Natural killer cell (primary cell): ENCODE measurements at regions not wholly inside any gene's neighbourhood (a gene's known extent, or its start where the extent isn't known, plus 50 kb on each side); places are given as distances from the start of the nearest gene placed in this dataset.

Experiments
- ATAC-seq, 3 donors: fragments of 150-1000 bp in 2 of 3; fragments of 200-7000 bp in 1 of 3; cut with Tn5 transposase; 1 replicate in 1 of 3; 2 replicates in 2 of 3; pipeline ENCODE4 v1.10.0; 2021; ENCODE audit warnings: mild to moderate bottlenecking in 2 of 3, moderate library complexity in 2 of 3
- DNase-seq, 2 donors: peaks; one replicate each; pipeline versions ENCODE4 v3.0.0 to v3.0.0-alpha.2; 2013 to 2021; ENCODE audit warnings: mixed read lengths in 1 of 2
- H3K27ac ChIP-seq: one replicate; pipeline ENCODE4 v1.5.1; 2013; ENCODE audit warnings: mild to moderate bottlenecking, low read length
- H3K27me3 ChIP-seq: one replicate; pipeline ENCODE4 v1.6.1; 2013; ENCODE audit warnings: low read length; ENCODE audit not compliant: control insufficient read depth, insufficient read depth
- H3K36me3 ChIP-seq: one replicate; pipeline ENCODE4 v1.6.1; 2013; ENCODE audit warnings: low read length; ENCODE audit not compliant: control insufficient read depth, insufficient read depth
- H3K4me1 ChIP-seq: one replicate; pipeline ENCODE4 v1.6.1; 2013; ENCODE audit warnings: low read length; ENCODE audit not compliant: control insufficient read depth, insufficient read depth
- H3K4me3 ChIP-seq: one replicate; pipeline ENCODE4 v1.5.1; 2013; ENCODE audit warnings: low read length
- H3K9me3 ChIP-seq: one replicate; pipeline ENCODE4 v1.6.1; 2013; ENCODE audit warnings: low read length; ENCODE audit not compliant: control insufficient read depth, insufficient read depth
- H3K27ac Mint-ChIP-seq, 2 donors: one replicate each; pipeline ENCODE4 v1.8.0; 2022; ENCODE audit warnings: mild to moderate bottlenecking in 2 of 2, mixed read lengths in 2 of 2, moderate library complexity in 1 of 2
- H3K27me3 Mint-ChIP-seq, 2 donors: one replicate each; pipeline ENCODE4 v1.8.0; 2022; ENCODE audit warnings: low read depth in 2 of 2, mixed read lengths in 2 of 2
- H3K36me3 Mint-ChIP-seq: one replicate; pipeline ENCODE4 v1.8.0; 2022; ENCODE audit warnings: mixed read lengths
- H3K4me1 Mint-ChIP-seq, 2 donors: one replicate each; pipeline ENCODE4 v1.8.0; 2022; ENCODE audit warnings: mixed read lengths in 2 of 2
- H3K4me3 Mint-ChIP-seq: one replicate; pipeline ENCODE4 v1.8.0; 2022; ENCODE audit warnings: mild to moderate bottlenecking, moderate library complexity, mixed read lengths
- H3K9me3 Mint-ChIP-seq, 2 donors: one replicate each; pipeline ENCODE4 v1.8.0; 2022; ENCODE audit warnings: mixed read lengths in 2 of 2
- CTCF ChIP-seq: fragments of 200-600 bp; IDR thresholded peaks from one replicate; pipeline ENCODE4 v1.8.0; 2022; ENCODE audit warnings: antibody characterized with exemption
- WGBS: methylation state at CpG from one replicate; pipeline ENCODE4 v1.1.7; 2013; ENCODE audit warnings: missing lambda C conversion rate; ENCODE audit not compliant: insufficient coverage; 5-methylcytosine and 5-hydroxymethylcytosine counted together
- intact Hi-C: fragments of 100-400 bp; cut with micrococcal nuclease; formaldehyde crosslinking; loops from one replicate; pipeline ENCODE4 v1.14.2; 2022

- WGBS: 92% methylated on average over 1 of the region's 1 CpG
- H3K27me3 ChIP-seq: no peaks in the 10 kb centered on the region
- Mint-ChIP-seq H3K9me3 (no peaks in the 10 kb centered on the region), H3K36me3 (no peaks in the 10 kb centered on the region), H3K4me1 (no peaks in the 10 kb centered on the region), H3K27me3 (peaks cover 5 to 7% of the 10 kb centered on the region in 2 donors), H3K4me3 (no peak overlapping the region), H3K27ac (no peak overlapping the region)
- no peaks in the 10 kb centered on the region for H3K36me3 ChIP-seq
- H3K4me1 ChIP-seq: no peaks in the 10 kb centered on the region
- ATAC-seq (no peak), DNase-seq (no peak)
- no peak overlapping the region for H3K4me3 ChIP-seq
- TF ChIP-seq CTCF: no peak
- intact Hi-C loops: no loop called here
- no peaks in the 10 kb centered on the region for H3K9me3 ChIP-seq
- no peak overlapping the region for H3K27ac ChIP-seq
Measured at GRCh38 chr3:102255736-102256135, 179.1 kb upstream of the ZPLD1 start.

DNA sequence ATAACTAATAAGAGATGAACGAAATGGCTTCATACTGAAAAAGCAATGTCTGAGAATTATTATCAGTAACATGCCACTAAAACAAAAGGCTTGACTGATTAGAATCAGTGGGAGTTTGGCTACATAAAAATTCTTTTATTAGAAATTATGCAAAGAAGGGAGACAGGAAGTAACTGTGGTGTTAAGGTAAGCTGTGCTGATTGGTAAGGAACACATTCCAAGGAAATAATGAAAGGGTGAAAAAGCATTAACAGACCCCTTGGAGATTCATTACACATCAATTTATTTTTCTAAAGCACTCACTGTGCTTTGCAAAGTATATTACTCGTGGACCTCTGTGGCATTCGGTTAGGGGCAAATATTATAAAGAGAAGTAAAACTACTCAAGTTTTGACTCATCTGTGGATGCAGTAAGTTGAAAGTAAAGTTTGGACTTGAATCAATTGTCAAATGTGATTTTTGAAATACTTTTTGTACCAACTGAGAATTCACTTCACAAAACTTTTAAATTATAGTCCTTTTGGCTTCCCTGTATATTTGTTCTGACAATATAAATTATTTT, 176.1 kb upstream of the ZPLD1 start:
- no peaks in the 10 kb centered on the region for H3K36me3 ChIP-seq
- WGBS: 100% methylated on average over 1 of the region's 3 CpGs

DNA sequence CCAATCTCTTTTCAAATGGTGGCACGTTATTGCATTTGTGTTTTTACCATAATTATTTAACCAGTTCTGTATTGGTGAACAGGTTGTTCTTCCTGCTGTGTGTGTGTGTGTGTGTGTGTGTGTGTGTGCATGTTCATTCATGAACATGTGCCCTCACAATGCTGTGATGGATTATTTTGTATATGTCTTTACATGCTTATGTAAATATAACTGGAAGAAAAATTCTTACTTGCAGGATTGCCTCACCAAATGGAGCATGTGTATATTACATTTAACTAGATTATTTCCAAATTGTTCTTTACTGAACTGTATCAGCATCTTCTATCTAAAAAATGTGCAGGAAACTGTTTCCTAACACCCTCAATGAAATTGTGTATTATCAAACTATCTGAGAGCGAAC, 175.2 kb upstream of the ZPLD1 start:
- DNase-seq (no peak), ATAC-seq (no peak)
- H3K4me3 ChIP-seq: no peak overlapping the region
- TF ChIP-seq CTCF: no peak
- Mint-ChIP-seq H3K4me1 (no peaks in the 10 kb centered on the region), H3K27me3 (no peaks in the 10 kb centered on the region), H3K4me3 (no peak overlapping the region), H3K36me3 (no peaks in the 10 kb centered on the region), H3K27ac (no peak overlapping the region), H3K9me3 (no peaks in the 10 kb centered on the region)
- intact Hi-C loops: no loop called here
- H3K4me1 ChIP-seq: no peaks in the 10 kb centered on the region
- H3K27me3 ChIP-seq: no peaks in the 10 kb centered on the region
- H3K36me3 ChIP-seq: no peaks in the 10 kb centered on the region
- WGBS: no CpG with 5 or more reads among the region's 2 CpGs
- H3K9me3 ChIP-seq: no peaks in the 10 kb centered on the region
- H3K27ac ChIP-seq: no peak overlapping the region

More for the DNA sequence above, 176.1 kb upstream of the ZPLD1 start:
- no peaks in the 10 kb centered on the region for H3K36me3 Mint-ChIP-seq
- H3K27ac Mint-ChIP-seq: no peak overlapping the region
- no peak for TF ChIP-seq CTCF
- H3K27me3 Mint-ChIP-seq: peaks cover 0 to 3% of the 10 kb centered on the region in 2 donors
- H3K4me3 Mint-ChIP-seq: no peak overlapping the region
- Histone ChIP-seq H3K27ac (no peak overlapping the region), H3K4me1 (no peaks in the 10 kb centered on the region), H3K27me3 (no peaks in the 10 kb centered on the region), H3K4me3 (no peak overlapping the region), H3K9me3 (no peaks in the 10 kb centered on the region)
- no peaks in the 10 kb centered on the region for H3K9me3 Mint-ChIP-seq
- ATAC-seq (no peak), DNase-seq (no peak)
- intact Hi-C loops: no loop called here
- H3K4me1 Mint-ChIP-seq: no peaks in the 10 kb centered on the region

GRCh38 chr3:102265720-102266119, 169.1 kb upstream of the ZPLD1 start:
- no peak overlapping the region for H3K4me3 ChIP-seq
- Mint-ChIP-seq H3K27me3 (no peaks in the 10 kb centered on the region), H3K4me3 (no peak overlapping the region), H3K9me3 (peaks cover 0 to 4% of the 10 kb centered on the region in 2 donors), H3K36me3 (no peaks in the 10 kb centered on the region), H3K27ac (no peak overlapping the region), H3K4me1 (no peaks in the 10 kb centered on the region)
- H3K27me3 ChIP-seq: no peaks in the 10 kb centered on the region
- no peaks in the 10 kb centered on the region for H3K9me3 ChIP-seq
- H3K4me1 ChIP-seq: no peaks in the 10 kb centered on the region
- DNase-seq: no peak
- ATAC-seq: no peak
- no peak for TF ChIP-seq CTCF
- intact Hi-C loops: no loop called here
- WGBS: 87% methylated on average over 2 of the region's 3 CpGs
- no peaks in the 10 kb centered on the region for H3K36me3 ChIP-seq
- no peak overlapping the region for H3K27ac ChIP-seq
